ENCODE measurements at regions not wholly inside any gene's neighbourhood (a gene's known extent, or its start where the extent isn't known, plus 50 kb on each side); places are given as distances from the start of the nearest gene placed in this dataset.

DNA sequence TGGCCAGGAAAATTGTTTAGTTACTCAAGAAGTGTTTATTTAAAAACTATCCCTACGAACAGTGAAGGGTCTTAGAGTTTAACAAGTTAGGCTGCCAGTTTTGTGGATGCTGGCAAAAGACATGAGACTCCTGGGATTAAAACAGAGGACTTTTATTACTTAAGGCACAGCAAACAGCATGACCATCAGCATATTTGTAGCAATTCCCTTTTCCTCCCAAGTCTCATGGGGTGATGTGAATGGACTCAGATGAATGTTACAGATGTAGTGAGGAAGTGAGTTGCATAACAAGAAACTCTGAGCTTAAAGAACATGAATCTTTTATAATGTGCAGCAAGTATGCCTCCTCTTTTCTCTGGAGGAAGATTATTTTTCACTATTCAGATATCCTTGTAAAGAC lies 695.8 kb downstream of the RPS29 start:
- no peak overlapping the region for H3K4me3 ChIP-seq
- DNase-seq (no peak), ATAC-seq (no peak)
- intact Hi-C loops (cut with DNase I), result no loop called here
- no peak overlapping the region for H3K27ac ChIP-seq
- no peaks in the 10 kb centered on the region for H3K27me3 ChIP-seq
- TF ChIP-seq CTCF (IDR thresholded peaks at IDR 0.05) (no peak), POLR2A (IDR thresholded peaks at IDR 0.05) (no peak)
- H3K4me1 ChIP-seq, result peaks cover 0 to 4% (median 0%) of the 10 kb centered on the region in 4 donors
- no peaks in the 10 kb centered on the region for H3K9me3 ChIP-seq
- no peaks in the 10 kb centered on the region for H3K36me3 ChIP-seq
- WGBS (ENCODE audit: insufficient coverage, low coverage, low lambda C conversion rate, missing lambda C conversion rate), result 33% methylated on average over 1 of the region's 1 CpG

GRCh38 chr14:48876806-48877340 lies 709.3 kb downstream of the RPS29 start:
- no peak for ATAC-seq
- H3K36me3 ChIP-seq, result no peaks in the 10 kb centered on the region
- TF ChIP-seq POLR2A (IDR thresholded peaks at IDR 0.05) (no peak), CTCF (IDR thresholded peaks at IDR 0.05) (no peak)

GRCh38 chr14:48874711-48875110 lies 711.5 kb downstream of the RPS29 start:
- H3K27me3 ChIP-seq, result no peaks in the 10 kb centered on the region
- TF ChIP-seq POLR2A (IDR thresholded peaks at IDR 0.05) (no peak), CTCF (IDR thresholded peaks at IDR 0.05) (no peak)
- DNase-seq (no peak), ATAC-seq (no peak)
- H3K4me1 ChIP-seq, result no peaks in the 10 kb centered on the region
- no peak overlapping the region for H3K4me3 ChIP-seq
- no peak overlapping the region for H3K27ac ChIP-seq
- no peaks in the 10 kb centered on the region for H3K9me3 ChIP-seq
- 65% methylated on average over 2 of the region's 2 CpGs for WGBS (ENCODE audit: insufficient coverage, low coverage, low lambda C conversion rate, missing lambda C conversion rate)
- intact Hi-C loops (cut with DNase I), result no loop called here
- H3K36me3 ChIP-seq, result no peaks in the 10 kb centered on the region

More at GRCh38 chr14:48876806-48877340, 709.3 kb downstream of the RPS29 start:
- WGBS (ENCODE audit: insufficient coverage, low coverage, low lambda C conversion rate, missing lambda C conversion rate), result 33% methylated on average over 1 of the region's 1 CpG
- no peaks in the 10 kb centered on the region for H3K4me1 ChIP-seq
- H3K4me3 ChIP-seq, result no peak overlapping the region
- H3K9me3 ChIP-seq, result no peaks in the 10 kb centered on the region
- DNase-seq, result no peak
- intact Hi-C loops (cut with DNase I), result no loop called here
- H3K27me3 ChIP-seq, result no peaks in the 10 kb centered on the region
- H3K27ac ChIP-seq, result no peak overlapping the region

DNA sequence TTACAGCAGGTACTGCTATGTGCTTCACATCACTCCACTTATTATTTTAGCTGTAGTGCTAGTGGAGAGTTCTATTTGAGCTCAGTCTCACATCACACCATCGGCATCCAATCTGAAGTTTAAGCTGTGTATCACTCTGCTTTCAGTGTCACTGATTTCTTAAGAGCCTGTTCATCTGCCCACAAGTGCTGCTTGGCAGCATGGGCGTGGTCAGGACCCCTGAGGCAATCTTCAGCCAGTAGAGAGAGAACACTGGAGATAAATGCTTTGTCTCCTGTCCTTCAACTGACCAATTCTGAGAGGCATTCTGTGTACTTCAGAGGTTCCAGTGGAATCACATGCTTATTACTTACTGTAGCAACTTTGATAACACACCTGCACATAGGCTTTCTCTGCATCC lies 728.8 kb downstream of the RPS29 start:
- WGBS (ENCODE audit: insufficient coverage, low coverage, low lambda C conversion rate, missing lambda C conversion rate), result 28% methylated on average over 2 of the region's 2 CpGs
- ATAC-seq, result no peak

More for the DNA sequence above, 728.8 kb downstream of the RPS29 start:
- Histone ChIP-seq H3K27ac (no peak overlapping the region), H3K4me1 (no peaks in the 10 kb centered on the region), H3K9me3 (no peaks in the 10 kb centered on the region), H3K36me3 (no peaks in the 10 kb centered on the region), H3K4me3 (no peak overlapping the region), H3K27me3 (no peaks in the 10 kb centered on the region)
- intact Hi-C loops (cut with DNase I), result no loop called here
- no peak for DNase-seq
- TF ChIP-seq POLR2A (IDR thresholded peaks at IDR 0.05) (no peak), CTCF (IDR thresholded peaks at IDR 0.05) (no peak)
